HG03354 (cell line): ENCODE measurements at regions not wholly inside any gene's neighbourhood (a gene's known extent, or its start where the extent isn't known, plus 50 kb on each side); places are given as distances from the start of the nearest gene placed in this dataset.
"Not testable (repeated sequence)": the region's sequence is repeated elsewhere in the genome, so short reads cannot be mapped to it uniquely, and the experiment has no call there.

ENCODE experiments used
- ATAC-seq: cut with Tn5 transposase; IDR thresholded peaks from one replicate; pipeline ENCODE4 v1.9.1; 2021; ENCODE audit warnings: mild to moderate bottlenecking; ENCODE audit not compliant: unreplicated experiment, poor library complexity, severe bottlenecking

DNA sequence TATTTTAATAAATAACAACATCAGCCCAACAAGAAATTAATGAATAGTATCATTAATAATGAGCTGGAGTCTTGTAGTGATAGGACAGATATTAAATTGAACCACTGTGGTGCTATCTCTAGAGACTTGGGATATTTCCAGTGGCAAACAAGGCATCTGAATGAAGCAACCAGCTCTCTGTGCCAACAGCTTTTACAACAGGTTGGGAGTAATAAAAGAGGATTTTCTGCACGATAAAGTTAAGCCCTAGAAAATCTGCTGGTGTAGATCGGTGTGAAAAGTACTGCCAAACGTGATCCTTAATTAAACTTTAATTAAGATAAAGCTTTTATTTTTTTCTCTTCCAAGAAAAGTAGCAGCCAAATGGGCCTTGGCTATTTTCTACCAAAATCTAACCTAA, 385.5 kb downstream of the NR4A2 start:
- no peak for ATAC-seq

- no peak for ATAC-seq
Observed at GRCh38 chr2:155944218-155944617, 388.3 kb downstream of the NR4A2 start.

GRCh38 chr2:155930312-155930711, 402.2 kb downstream of the NR4A2 start:
- no peak for ATAC-seq

- no peak for ATAC-seq
Observed at GRCh38 chr2:155917380-155917779, 415.1 kb downstream of the NR4A2 start.

- ATAC-seq, result no peak
Observed at GRCh38 chr2:155913356-155913755, 419.2 kb downstream of the NR4A2 start.

DNA sequence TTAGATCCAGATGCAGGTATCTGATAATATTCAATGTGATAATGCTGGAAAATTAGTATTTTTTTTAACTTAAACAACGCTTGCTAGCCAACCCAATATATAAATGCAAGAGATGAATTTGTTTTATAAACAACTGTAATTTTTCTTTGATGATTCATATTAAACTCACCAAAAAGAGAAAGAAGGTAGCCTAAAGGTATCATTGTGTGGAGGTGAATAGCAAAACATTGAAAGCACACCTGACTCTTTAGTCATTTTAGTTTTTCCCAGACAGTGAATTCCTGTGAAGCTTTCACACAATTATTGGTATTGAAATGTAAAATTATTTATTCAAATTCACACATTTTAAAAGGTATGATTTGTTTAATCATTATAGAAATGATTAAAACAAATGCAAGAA, 424.0 kb downstream of the NR4A2 start:
- no peak for ATAC-seq

DNA sequence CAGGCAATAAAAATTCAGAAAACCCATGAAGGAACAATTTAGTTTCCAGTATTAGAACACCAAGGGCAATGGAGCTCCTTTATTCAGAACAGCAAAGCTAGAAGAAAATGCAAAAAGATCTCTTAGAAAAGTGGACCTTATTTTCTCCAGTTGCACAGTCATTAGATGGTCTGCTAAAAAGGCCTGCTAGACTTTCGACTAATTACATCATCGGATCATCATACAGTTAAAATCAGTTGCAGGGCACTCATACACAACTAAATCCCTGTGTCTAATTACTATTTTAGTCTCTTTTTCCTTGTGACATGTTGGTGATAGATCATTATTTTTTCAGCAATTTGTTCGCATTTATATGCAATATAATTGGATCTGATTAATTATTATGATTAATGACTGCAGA, 425.3 kb downstream of the NR4A2 start:
- ATAC-seq, result no peak

- no peak for ATAC-seq
Observed at GRCh38 chr2:155905657-155906056, 426.9 kb downstream of the NR4A2 start.

DNA sequence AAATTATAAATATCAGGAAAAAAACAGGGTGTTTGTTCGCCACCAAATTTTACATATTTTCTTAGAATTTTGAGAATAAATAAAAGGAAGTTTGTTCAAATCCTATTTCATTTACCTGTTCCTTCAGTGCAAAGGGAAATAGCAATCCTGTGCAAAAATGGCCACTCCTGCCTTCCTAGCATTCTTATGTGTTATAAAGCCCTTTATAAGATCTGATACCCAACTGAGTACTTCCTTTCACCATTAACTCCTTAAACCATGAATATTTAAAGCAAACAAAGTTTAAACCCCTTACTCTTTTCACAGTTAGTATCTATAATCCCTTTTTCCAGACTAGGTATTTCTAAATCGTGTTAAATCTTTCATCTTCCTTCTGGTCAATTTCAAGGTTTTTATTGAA, 427.8 kb downstream of the NR4A2 start:
- no peak for ATAC-seq

DNA sequence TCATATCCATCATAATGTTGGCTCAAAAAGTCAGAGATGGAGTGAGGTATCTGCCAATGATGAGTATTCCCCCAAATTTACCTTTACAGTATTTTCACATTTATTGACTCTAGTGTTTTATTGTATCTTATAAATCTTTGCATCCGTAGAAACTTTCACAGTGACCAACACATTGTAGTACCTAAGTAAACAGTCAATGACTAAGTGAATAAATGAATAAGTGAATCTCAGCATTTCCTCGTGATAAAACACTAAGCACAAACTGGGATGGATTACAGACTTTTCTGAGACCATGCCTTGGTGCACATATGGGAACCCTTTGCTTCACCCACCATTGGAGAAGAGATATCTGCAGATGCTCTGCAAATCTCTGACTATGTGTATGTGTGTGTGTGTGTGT, 429.9 kb downstream of the NR4A2 start:
- no peak for ATAC-seq

- ATAC-seq, result no peak
Observed at GRCh38 chr2:155895016-155895415, 437.5 kb downstream of the NR4A2 start.

DNA sequence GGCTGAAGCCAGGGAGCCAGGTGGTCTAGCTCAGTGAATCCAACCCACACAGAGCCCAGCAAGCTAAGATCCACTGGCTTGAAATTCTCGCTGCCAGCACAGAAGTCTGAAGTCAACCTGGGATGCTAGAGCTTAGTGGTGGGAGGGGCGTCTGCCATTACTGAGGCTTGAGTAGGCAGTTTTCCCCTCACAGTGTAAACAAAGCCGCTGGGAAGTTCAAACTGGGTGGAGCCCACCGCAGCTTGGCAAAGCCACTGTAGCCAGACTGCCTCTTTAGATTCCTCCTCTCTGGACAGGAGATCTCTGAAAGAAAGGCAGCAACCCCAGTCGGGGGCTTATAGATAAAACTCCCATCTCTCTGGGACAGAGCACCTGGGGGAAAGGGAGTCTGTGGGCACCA, 452.1 kb downstream of the NR4A2 start:
- ATAC-seq, result not testable (repeated sequence)

- ATAC-seq, result not testable (repeated sequence)
Observed at GRCh38 chr2:155879900-155880299, 452.6 kb downstream of the NR4A2 start.

DNA sequence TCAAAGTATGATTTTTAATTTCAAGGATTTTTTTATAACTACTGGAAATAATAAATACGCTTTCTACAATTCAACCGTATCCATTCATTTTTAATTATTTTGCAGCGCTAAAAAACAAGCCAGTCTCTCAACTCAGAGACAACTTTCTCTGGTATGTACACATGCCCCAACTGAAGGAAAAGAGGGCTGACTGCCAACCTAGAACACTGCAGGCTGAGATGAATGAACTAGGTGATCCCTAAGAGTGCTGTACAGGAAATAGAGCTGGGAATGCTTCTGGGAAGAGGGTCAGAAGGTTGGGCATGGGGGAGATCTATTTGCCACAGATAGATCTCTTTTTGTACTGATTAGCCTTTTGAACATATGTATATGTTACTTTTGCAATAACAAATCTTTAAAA, 460.1 kb downstream of the NR4A2 start:
- no peak for ATAC-seq

- ATAC-seq, result no peak
Observed at GRCh38 chr2:155871940-155872339, 460.6 kb downstream of the NR4A2 start.

DNA sequence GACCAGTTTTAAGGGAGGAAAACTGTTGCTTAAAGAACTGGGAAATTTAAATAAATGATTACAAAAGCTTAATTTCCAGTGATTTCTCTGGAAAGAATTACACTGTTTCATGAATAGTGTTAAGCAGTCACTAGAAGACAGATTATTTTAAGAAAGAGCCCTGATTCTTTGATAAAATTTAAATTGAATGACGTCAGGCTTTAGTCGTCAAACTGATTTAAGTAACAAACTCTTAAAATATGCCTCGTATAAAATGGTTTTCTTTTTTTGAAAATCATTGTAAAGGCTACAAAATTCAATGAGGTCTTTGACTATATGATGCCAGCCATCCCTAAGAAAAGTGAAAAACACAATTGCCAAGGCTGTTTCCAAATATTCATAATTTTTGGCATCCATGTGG, 465.0 kb downstream of the NR4A2 start:
- ATAC-seq, result no peak

DNA sequence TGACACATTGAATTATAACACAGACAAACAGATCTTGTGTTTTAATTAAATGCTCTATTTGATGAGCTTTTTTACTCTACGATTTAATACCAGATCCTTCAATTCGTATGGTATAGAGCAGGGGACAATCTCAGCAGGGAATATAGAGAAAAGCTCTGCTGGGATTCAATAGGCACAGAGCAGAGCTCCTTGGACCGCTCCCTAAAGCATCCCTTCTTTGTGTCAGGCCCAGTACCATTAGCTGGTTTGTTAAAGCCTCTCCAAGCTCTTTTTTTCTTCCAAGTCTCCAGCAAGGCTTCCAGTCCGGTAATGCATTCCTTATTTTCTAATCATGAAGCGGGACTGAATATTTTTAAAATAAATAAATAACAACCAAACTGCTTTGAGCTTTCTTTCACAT, 466.0 kb downstream of the NR4A2 start:
- ATAC-seq, result no peak

GRCh38 chr2:155852156-155852555, 480.4 kb downstream of the NR4A2 start:
- ATAC-seq, result no peak

DNA sequence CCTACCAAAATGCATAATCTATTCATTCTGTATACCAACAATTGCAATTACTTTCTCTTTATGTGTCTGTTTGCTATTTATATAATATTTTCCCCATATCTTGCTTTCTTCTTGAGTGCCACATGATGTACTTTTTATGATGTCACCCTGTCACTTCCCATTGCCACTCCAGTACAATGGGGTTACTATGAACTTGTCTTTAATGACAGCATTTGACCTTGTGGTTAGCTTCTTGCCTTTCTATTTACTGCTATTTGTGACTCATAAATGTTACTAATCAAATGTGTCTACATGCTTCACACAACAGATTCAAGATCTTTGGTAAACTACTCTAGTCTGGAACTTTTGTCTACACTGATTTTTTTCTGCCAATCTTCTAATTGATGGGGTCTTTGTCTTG, 486.3 kb downstream of the NR4A2 start:
- no peak for ATAC-seq

GRCh38 chr2:155844461-155844860, 488.1 kb downstream of the NR4A2 start:
- no peak for ATAC-seq

DNA sequence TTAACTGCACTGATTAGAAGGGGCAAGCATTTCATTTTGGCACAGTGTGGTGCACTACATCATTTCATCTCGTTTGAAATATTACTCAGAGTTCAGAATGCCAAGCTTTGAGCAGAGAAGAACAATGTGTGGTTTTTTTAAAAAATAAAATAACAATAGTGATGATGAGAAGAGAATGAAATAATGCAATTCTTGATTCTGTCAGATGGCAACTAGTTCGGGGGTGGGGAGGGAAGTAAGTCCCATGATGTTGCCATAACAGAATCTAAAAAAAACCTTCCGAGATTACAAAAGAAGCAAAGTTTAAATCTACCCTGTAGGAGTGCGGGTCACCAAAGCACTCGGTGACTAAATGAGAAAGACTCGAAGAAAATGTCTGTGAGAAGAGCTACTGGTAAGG, 490.4 kb downstream of the NR4A2 start:
- no peak for ATAC-seq

- no peak for ATAC-seq
Observed at GRCh38 chr2:155841442-155841841, 491.1 kb downstream of the NR4A2 start.

- ATAC-seq, result no peak
Observed at GRCh38 chr2:155840661-155841060, 491.9 kb downstream of the NR4A2 start.
